ENCODE measurements at regions not wholly inside any gene's neighbourhood (a gene's known extent, or its start where the extent isn't known, plus 50 kb on each side); places are given as distances from the start of the nearest gene placed in this dataset.

- Histone ChIP-seq H3K9ac (ENCODE audit: low read length) (no peak overlapping the region), H3K79me2 (ENCODE audit: control insufficient read depth, insufficient read depth, low read length) (no peaks in the 10 kb centered on the region), H3K27me3 (replicated peaks in 1 of 4; ENCODE audit: control extremely low read depth in 1 of 4, control insufficient read depth in 3 of 4, insufficient read depth in 4 of 4, low read length in 3 of 4) (no peaks in the 10 kb centered on the region), H3K4me3 (ENCODE audit: control extremely low read depth in 1 of 5, extremely low read depth in 1 of 5, insufficient read depth in 1 of 5, low read depth in 2 of 5, low read length in 4 of 5) (no peak overlapping the region), H4K20me1 (ENCODE audit: control insufficient read depth, insufficient read depth, low read length, poor library complexity, severe bottlenecking) (no peaks in the 10 kb centered on the region), H2AFZ (ENCODE audit: insufficient read depth, low read depth, low read length, poor library complexity, severe bottlenecking) (no peak overlapping the region), H3K4me1 (ENCODE audit: control insufficient read depth in 2 of 2, insufficient read depth in 2 of 2, low read length in 2 of 2) (peaks cover 0 to 14% of the 10 kb centered on the region in 2 donors), H3K27ac (ENCODE audit: low read length in 2 of 2) (no peak overlapping the region), H3K4me2 (replicated peaks; ENCODE audit: low read depth, low read length, poor library complexity, severe bottlenecking) (no peak overlapping the region), H3K9me3 (ENCODE audit: control extremely low read depth in 1 of 3, control insufficient read depth in 2 of 3, insufficient read depth in 1 of 3, low read length in 2 of 3) (peaks cover 7 to 19% (median 10%) of the 10 kb centered on the region in 3 donors), H3K36me3 (replicated peaks in 1 of 2; ENCODE audit: control extremely low read depth in 1 of 2, control insufficient read depth in 1 of 2, extremely low read depth in 1 of 2, insufficient read depth in 2 of 2, low read length in 1 of 2) (no peaks in the 10 kb centered on the region)
- Mint-ChIP-seq H3K4me1 (peaks cover 18% of the 10 kb centered on the region), H3K27me3 (no peaks in the 10 kb centered on the region), H3K9me3 (ENCODE audit: insufficient read depth) (peaks cover 4% of the 10 kb centered on the region), H3K4me3 (no peak overlapping the region), H3K27ac (no peak overlapping the region)
- TF ChIP-seq CTCF (IDR thresholded peaks at IDR 0.05): no peak
- no peak for TF ChIP-seq EZH2 (IDR thresholded peaks at IDR 0.05; ENCODE audit: borderline replicate concordance, insufficient read depth, low read depth, low read length, poor library complexity, severe bottlenecking)
- DNase-seq: no peak
- ChIA-PET POLR2A (no interaction called here), CTCF (no interaction called here)
- intact Hi-C loops (cut with micrococcal nuclease): no loop called here
- ATAC-seq (ENCODE audit: low read depth): no peak
- WGBS (ENCODE audit: insufficient coverage): no CpG with 5 or more reads among the region's 1 CpG
Measured at GRCh38 chr21:25244735-25245134, 362.5 kb downstream of the MRPL39 start.

GRCh38 chr21:25243808-25244207 is 363.5 kb downstream of the MRPL39 start:
- WGBS (ENCODE audit: insufficient coverage): 97% methylated on average over 5 of the region's 7 CpGs
- intact Hi-C loops (cut with micrococcal nuclease): no loop called here
- no peak overlapping the region for H3K9ac ChIP-seq (ENCODE audit: low read length)
- Mint-ChIP-seq H3K4me1 (peaks cover 22% of the 10 kb centered on the region), H3K9me3 (ENCODE audit: insufficient read depth) (peaks cover 8% of the 10 kb centered on the region), H3K27me3 (no peaks in the 10 kb centered on the region), H3K4me3 (no peak overlapping the region), H3K27ac (no peak overlapping the region)
- H3K4me1 ChIP-seq (ENCODE audit: control insufficient read depth in 2 of 2, insufficient read depth in 2 of 2, low read length in 2 of 2): peaks cover 0 to 17% of the 10 kb centered on the region in 2 donors
- H3K27me3 ChIP-seq (replicated peaks in 1 of 4; ENCODE audit: control extremely low read depth in 1 of 4, control insufficient read depth in 3 of 4, insufficient read depth in 4 of 4, low read length in 3 of 4): no peaks in the 10 kb centered on the region
- no peaks in the 10 kb centered on the region for H4K20me1 ChIP-seq (ENCODE audit: control insufficient read depth, insufficient read depth, low read length, poor library complexity, severe bottlenecking)
- H3K27ac ChIP-seq (ENCODE audit: low read length in 2 of 2): no peak overlapping the region
- no peak for TF ChIP-seq EZH2 (IDR thresholded peaks at IDR 0.05; ENCODE audit: borderline replicate concordance, insufficient read depth, low read depth, low read length, poor library complexity, severe bottlenecking)
- POLR2A ChIA-PET: no interaction called here
- H3K36me3 ChIP-seq (replicated peaks in 1 of 2; ENCODE audit: control extremely low read depth in 1 of 2, control insufficient read depth in 1 of 2, extremely low read depth in 1 of 2, insufficient read depth in 2 of 2, low read length in 1 of 2): no peaks in the 10 kb centered on the region
- CTCF ChIA-PET: no interaction called here
- H3K79me2 ChIP-seq (ENCODE audit: control insufficient read depth, insufficient read depth, low read length): no peaks in the 10 kb centered on the region
- no peak overlapping the region for H3K4me3 ChIP-seq (ENCODE audit: control extremely low read depth in 1 of 5, extremely low read depth in 1 of 5, insufficient read depth in 1 of 5, low read depth in 2 of 5, low read length in 4 of 5)
- peaks cover 10 to 29% (median 12%) of the 10 kb centered on the region in 3 donors for H3K9me3 ChIP-seq (ENCODE audit: control extremely low read depth in 1 of 3, control insufficient read depth in 2 of 3, insufficient read depth in 1 of 3, low read length in 2 of 3)
- no peak overlapping the region for H3K4me2 ChIP-seq (replicated peaks; ENCODE audit: low read depth, low read length, poor library complexity, severe bottlenecking)
- no peak overlapping the region for H2AFZ ChIP-seq (ENCODE audit: insufficient read depth, low read depth, low read length, poor library complexity, severe bottlenecking)
- ATAC-seq (ENCODE audit: low read depth) (no peak), DNase-seq (no peak)

Data from B cell (primary cell).